Astrocyte (in vitro differentiated cells and primary cell): ENCODE measurements at regions not wholly inside any gene's neighbourhood (a gene's known extent, or its start where the extent isn't known, plus 50 kb on each side); places are given as distances from the start of the nearest gene placed in this dataset.

Source experiments
- DNase-seq: peaks from one replicate; pipeline ENCODE4 v3.0.0-alpha.2; 2010; ENCODE audit warnings: low read depth
- FAIRE-seq: peaks from 2 replicates; lab custom pipeline; 2011; peaks lifted over from hg19 to GRCh38; lab: Jason Lieb, UNC
- H2AFZ ChIP-seq: 2 replicates; pipeline ENCODE4 v1.6.0; 2012; ENCODE audit warnings: low read depth, low read length, inconsistent platforms
- H3K27ac ChIP-seq: 2 replicates; pipeline ENCODE4 v1.5.1; 2011; ENCODE audit warnings: low read depth, low read length, inconsistent platforms
- H3K27me3 ChIP-seq: 2 replicates; pipeline ENCODE4 v1.6.0; 2011; ENCODE audit warnings: low read length, inconsistent platforms; ENCODE audit not compliant: insufficient read depth
- H3K36me3 ChIP-seq: 2 replicates; pipeline ENCODE4 v1.5.1; 2011; ENCODE audit warnings: low read length, inconsistent platforms; ENCODE audit not compliant: insufficient read depth
- H3K4me1 ChIP-seq: 2 replicates; pipeline ENCODE4 v1.5.1; 2011; ENCODE audit warnings: low read length, inconsistent platforms; ENCODE audit not compliant: insufficient read depth
- H3K4me2 ChIP-seq: 2 replicates; pipeline ENCODE4 v1.6.0; 2012; ENCODE audit warnings: low read length, inconsistent platforms
- H3K4me3 ChIP-seq: 2 replicates; pipeline ENCODE4 v1.5.1; 2011; ENCODE audit warnings: low read depth, mild to moderate bottlenecking, low read length, inconsistent platforms; ENCODE audit not compliant: insufficient read depth
- H3K79me2 ChIP-seq: 2 replicates; pipeline ENCODE4 v1.6.0; 2012; ENCODE audit warnings: mild to moderate bottlenecking, low read length, inconsistent platforms; ENCODE audit not compliant: insufficient read depth
- H3K9ac ChIP-seq: 2 replicates; pipeline ENCODE4 v1.6.0; 2012; ENCODE audit warnings: mild to moderate bottlenecking, low read length, inconsistent platforms
- H3K9me3 ChIP-seq: 2 replicates; pipeline ENCODE4 v1.5.1; 2012; ENCODE audit warnings: low read depth, mild to moderate bottlenecking, low read length, inconsistent platforms; ENCODE audit not compliant: insufficient read depth
- H4K20me1 ChIP-seq: 2 replicates; pipeline ENCODE4 v1.6.0; 2012; ENCODE audit warnings: low read length, inconsistent platforms; ENCODE audit not compliant: insufficient read depth
- H3K27ac Mint-ChIP-seq: one replicate; pipeline ENCODE4 v1.8.0; 2021; ENCODE audit warnings: mild to moderate bottlenecking, mixed read lengths; ENCODE audit not compliant: unreplicated experiment
- H3K27me3 Mint-ChIP-seq: one replicate; pipeline ENCODE4 v1.8.0; 2021; ENCODE audit warnings: low read depth, mixed read lengths; ENCODE audit not compliant: unreplicated experiment
- H3K36me3 Mint-ChIP-seq: one replicate; pipeline ENCODE4 v1.8.0; 2021; ENCODE audit warnings: low read depth, mixed read lengths; ENCODE audit not compliant: unreplicated experiment
- H3K4me1 Mint-ChIP-seq: one replicate; pipeline ENCODE4 v1.8.0; 2021; ENCODE audit warnings: low read depth, mixed read lengths; ENCODE audit not compliant: unreplicated experiment
- H3K4me3 Mint-ChIP-seq: one replicate; pipeline ENCODE4 v1.8.0; 2021; ENCODE audit warnings: mild to moderate bottlenecking, moderate library complexity, mixed read lengths; ENCODE audit not compliant: unreplicated experiment
- H3K9me3 Mint-ChIP-seq: one replicate; pipeline ENCODE4 v1.8.0; 2021; ENCODE audit warnings: mild to moderate bottlenecking, mixed read lengths; ENCODE audit not compliant: unreplicated experiment
- CTCF ChIP-seq: IDR thresholded peaks from 2 replicates; pipeline ENCODE4 v1.5.1; 2011; ENCODE audit warnings: low read depth, mild to moderate bottlenecking, inconsistent platforms, low read length, moderate library complexity; ENCODE audit not compliant: insufficient read depth
- EZH2 ChIP-seq: IDR thresholded peaks from 2 replicates; pipeline ENCODE4 v1.6.1; 2012; ENCODE audit warnings: mild to moderate bottlenecking, low read length, inconsistent platforms; ENCODE audit not compliant: insufficient read depth

GRCh38 chr3:115512565-115513415 lies 110.5 kb upstream of the GAP43 start:
- Histone ChIP-seq H3K27me3 (no peaks in the 10 kb centered on the region), H3K79me2 (no peaks in the 10 kb centered on the region), H3K4me1 (peaks cover 12% of the 10 kb centered on the region), H4K20me1 (no peaks in the 10 kb centered on the region), H3K9me3 (no peaks in the 10 kb centered on the region), H2AFZ (peak overlapping the region; percentile 92), H3K27ac (peak overlapping the region; percentile 52), H3K9ac (peak overlapping the region; percentile 88), H3K4me2 (peak overlapping the region; percentile 97), H3K36me3 (no peaks in the 10 kb centered on the region), H3K4me3 (peak overlapping the region; percentile 78)
- Mint-ChIP-seq H3K4me1 (peaks cover 15% of the 10 kb centered on the region), H3K9me3 (no peaks in the 10 kb centered on the region), H3K27ac (peak overlapping the region; percentile 75), H3K4me3 (peak overlapping the region; percentile 91), H3K27me3 (peaks cover 3% of the 10 kb centered on the region), H3K36me3 (peaks cover 2% of the 10 kb centered on the region)
- TF ChIP-seq CTCF (no peak), EZH2 (no peak)
- FAIRE-seq: no peak
- peak; percentile 56 for DNase-seq

GRCh38 chr3:115513416-115513800 lies 109.9 kb upstream of the GAP43 start:
- Mint-ChIP-seq H3K27ac (no peak overlapping the region), H3K4me1 (peaks cover 19% of the 10 kb centered on the region), H3K9me3 (no peaks in the 10 kb centered on the region), H3K27me3 (peaks cover 3% of the 10 kb centered on the region), H3K36me3 (peaks cover 2% of the 10 kb centered on the region), H3K4me3 (peak overlapping the region; percentile 91)
- TF ChIP-seq EZH2 (no peak), CTCF (no peak)
- no peaks in the 10 kb centered on the region for H3K27me3 ChIP-seq
- H3K27ac ChIP-seq: peak overlapping the region; percentile 52
- no peaks in the 10 kb centered on the region for H3K9me3 ChIP-seq
- H3K79me2 ChIP-seq: no peaks in the 10 kb centered on the region
- H3K4me2 ChIP-seq: peak overlapping the region; percentile 97
- DNase-seq (no peak), FAIRE-seq (no peak)
- H3K4me3 ChIP-seq: peak overlapping the region; percentile 78
- H3K9ac ChIP-seq: peak overlapping the region; percentile 88
- no peaks in the 10 kb centered on the region for H4K20me1 ChIP-seq
- H3K36me3 ChIP-seq: no peaks in the 10 kb centered on the region
- peaks cover 15% of the 10 kb centered on the region for H3K4me1 ChIP-seq
- H2AFZ ChIP-seq: peak overlapping the region; percentile 92

- H3K36me3 ChIP-seq: no peaks in the 10 kb centered on the region
- H3K9me3 ChIP-seq: no peaks in the 10 kb centered on the region
- H3K4me2 ChIP-seq: no peak overlapping the region
- TF ChIP-seq CTCF (no peak), EZH2 (no peak)
- H3K79me2 ChIP-seq: no peaks in the 10 kb centered on the region
- Mint-ChIP-seq H3K4me1 (peaks cover 23% of the 10 kb centered on the region), H3K9me3 (no peaks in the 10 kb centered on the region), H3K36me3 (peaks cover 2% of the 10 kb centered on the region), H3K27ac (peak overlapping the region; percentile 54), H3K27me3 (peaks cover 3% of the 10 kb centered on the region), H3K4me3 (no peak overlapping the region)
- H3K27me3 ChIP-seq: no peaks in the 10 kb centered on the region
- H3K9ac ChIP-seq: no peak overlapping the region
- H4K20me1 ChIP-seq: no peaks in the 10 kb centered on the region
- H3K4me1 ChIP-seq: peaks cover 17% of the 10 kb centered on the region
- H2AFZ ChIP-seq: no peak overlapping the region
- DNase-seq: no peak
- FAIRE-seq: no peak
- H3K4me3 ChIP-seq: no peak overlapping the region
- no peak overlapping the region for H3K27ac ChIP-seq
Measured at GRCh38 chr3:115517457-115518050, 105.8 kb upstream of the GAP43 start.
